ENCODE measurements at regions not wholly inside any gene's neighbourhood (a gene's known extent, or its start where the extent isn't known, plus 50 kb on each side); places are given as distances from the start of the nearest gene placed in this dataset.

GRCh38 chr6:14927398-14927797 is 318.5 kb upstream of the JARID2 start:
- DNase-seq (ENCODE audit: low spot score) (no peak), ATAC-seq (no peak), FAIRE-seq (no peak)
- Histone ChIP-seq H3K4me2 (ENCODE audit: low read depth, low read length) (no peak overlapping the region), H3K4me3 (replicated peaks in 1 of 3; ENCODE audit: insufficient read depth in 1 of 3, low read depth in 2 of 3, low read length in 3 of 3) (no peak overlapping the region), H3K27ac (ENCODE audit: extremely low read length, insufficient read depth, low read length) (no peak overlapping the region), H3K27me3 (ENCODE audit: control insufficient read depth in 1 of 2, insufficient read depth in 2 of 2, low read length in 2 of 2) (peaks cover 0 to 15% of the 10 kb centered on the region in 2 experiments; a peak in 2 of 5 replicates), H3K9ac (ENCODE audit: insufficient read depth, low read depth, low read length) (no peak overlapping the region), H2AFZ (ENCODE audit: low read length) (no peak overlapping the region), H3K4me1 (ENCODE audit: insufficient read depth, low read length) (no peaks in the 10 kb centered on the region), H3K36me3 (replicated peaks in 1 of 2; ENCODE audit: control insufficient read depth in 1 of 2, insufficient read depth in 2 of 2, low read length in 2 of 2) (no peaks in the 10 kb centered on the region), H3K9me3 (ENCODE audit: low read length) (no peaks in the 10 kb centered on the region), H3K79me2 (ENCODE audit: insufficient read depth, low read length) (no peaks in the 10 kb centered on the region), H4K20me1 (ENCODE audit: insufficient read depth, low read length) (no peaks in the 10 kb centered on the region)
- POLR2A ChIA-PET, result no interaction called here
- intact Hi-C loops (cut with micrococcal nuclease; ENCODE audit: unreplicated experiment), result no loop called here
- no peak for TF ChIP-seq ATF2 (CRISPR knock-in tag; IDR thresholded peaks at IDR 0.05)
- peak; percentile 69 for TF ChIP-seq CEBPB (IDR thresholded peaks at IDR 0.05; ENCODE audit: borderline replicate concordance, low read depth, low read length)
- CTCF ChIA-PET (ENCODE audit: low intra/inter-chr PET ratio, low total read pairs), result no interaction called here
- 49% methylated on average over 7 of the region's 7 CpGs for WGBS (ENCODE audit: low lambda C conversion rate)
- BruUV-seq (replicated peaks), result no TSS peak
- in situ Hi-C loops (cut with HindIII; ENCODE audit: extremely low pct_ligation_motif_present, low pct_unique_long_range_greater_than_20kb), result no loop called here

- 73% methylated on average over 3 of the region's 3 CpGs for WGBS (ENCODE audit: low lambda C conversion rate)
- H3K36me3 ChIP-seq (replicated peaks in 1 of 2; ENCODE audit: control insufficient read depth in 1 of 2, insufficient read depth in 2 of 2, low read length in 2 of 2), result no peaks in the 10 kb centered on the region
- H3K79me2 ChIP-seq (ENCODE audit: insufficient read depth, low read length), result no peaks in the 10 kb centered on the region
- peaks cover 0 to 6% of the 10 kb centered on the region in 2 experiments; a peak in 2 of 5 replicates for H3K27me3 ChIP-seq (ENCODE audit: control insufficient read depth in 1 of 2, insufficient read depth in 2 of 2, low read length in 2 of 2)
- H3K9ac ChIP-seq (ENCODE audit: insufficient read depth, low read depth, low read length), result no peak overlapping the region
- BruUV-seq (replicated peaks), result no TSS peak
- no peak for DNase-seq (ENCODE audit: low spot score)
- no peak for FAIRE-seq
- H3K9me3 ChIP-seq (ENCODE audit: low read length), result no peaks in the 10 kb centered on the region
- no peak overlapping the region for H3K27ac ChIP-seq (ENCODE audit: extremely low read length, insufficient read depth, low read length)
- H2AFZ ChIP-seq (ENCODE audit: low read length), result no peak overlapping the region
- no peaks in the 10 kb centered on the region for H3K4me1 ChIP-seq (ENCODE audit: insufficient read depth, low read length)
- H4K20me1 ChIP-seq (ENCODE audit: insufficient read depth, low read length), result no peaks in the 10 kb centered on the region
- H3K4me2 ChIP-seq (ENCODE audit: low read depth, low read length), result no peak overlapping the region
- CTCF ChIA-PET (ENCODE audit: low intra/inter-chr PET ratio, low total read pairs), result no interaction called here
- in situ Hi-C loops (cut with HindIII; ENCODE audit: extremely low pct_ligation_motif_present, low pct_unique_long_range_greater_than_20kb), result no loop called here
- intact Hi-C loops (cut with micrococcal nuclease; ENCODE audit: unreplicated experiment), result no loop called here
- ATAC-seq, result no peak
- no peak overlapping the region for H3K4me3 ChIP-seq (replicated peaks in 1 of 3; ENCODE audit: insufficient read depth in 1 of 3, low read depth in 2 of 3, low read length in 3 of 3)
- POLR2A ChIA-PET, result no interaction called here
- TF ChIP-seq ZNF816 (CRISPR knock-in tag; IDR thresholded peaks at IDR 0.05; ENCODE audit: borderline replicate concordance) (no peak), ZFP41 (CRISPR knock-in tag; IDR thresholded peaks at IDR 0.05; ENCODE audit: borderline replicate concordance) (no peak), ZFY (CRISPR knock-in tag; IDR thresholded peaks at IDR 0.05) (no peak), SKI (IDR thresholded peaks at IDR 0.05; ENCODE audit: partially characterized antibody) (no peak), ZNF20 (CRISPR knock-in tag; IDR thresholded peaks at IDR 0.05) (no peak), ZBTB4 (CRISPR knock-in tag; IDR thresholded peaks at IDR 0.05; ENCODE audit: borderline replicate concordance) (no peak), ZNF616 (CRISPR knock-in tag; IDR thresholded peaks at IDR 0.05; ENCODE audit: low read depth) (no peak), ZNF333 (CRISPR knock-in tag; IDR thresholded peaks at IDR 0.05; ENCODE audit: borderline replicate concordance) (no peak), MXI1 (IDR thresholded peaks at IDR 0.05; ENCODE audit: borderline replicate concordance, low read depth, low read length) (no peak), POLR2AphosphoS5 (IDR thresholded peaks at IDR 0.05; ENCODE audit: low read depth, low read length) (no peak), ETV6 (CRISPR knock-in tag; conservative IDR thresholded peaks at IDR 0.05) (no peak)
- TF ChIP-seq, protein P1, sequence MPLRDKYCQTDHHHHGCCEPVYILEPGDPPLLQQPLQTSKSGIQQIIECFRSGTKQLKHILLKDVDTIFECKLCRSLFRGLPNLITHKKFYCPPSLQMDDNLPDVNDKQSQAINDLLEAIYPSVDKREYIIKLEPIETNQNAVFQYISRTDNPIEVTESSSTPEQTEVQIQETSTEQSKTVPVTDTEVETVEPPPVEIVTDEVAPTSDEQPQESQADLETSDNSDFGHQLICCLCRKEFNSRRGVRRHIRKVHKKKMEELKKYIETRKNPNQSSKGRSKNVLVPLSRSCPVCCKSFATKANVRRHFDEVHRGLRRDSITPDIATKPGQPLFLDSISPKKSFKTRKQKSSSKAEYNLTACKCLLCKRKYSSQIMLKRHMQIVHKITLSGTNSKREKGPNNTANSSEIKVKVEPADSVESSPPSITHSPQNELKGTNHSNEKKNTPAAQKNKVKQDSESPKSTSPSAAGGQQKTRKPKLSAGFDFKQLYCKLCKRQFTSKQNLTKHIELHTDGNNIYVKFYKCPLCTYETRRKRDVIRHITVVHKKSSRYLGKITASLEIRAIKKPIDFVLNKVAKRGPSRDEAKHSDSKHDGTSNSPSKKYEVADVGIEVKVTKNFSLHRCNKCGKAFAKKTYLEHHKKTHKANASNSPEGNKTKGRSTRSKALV (CRISPR knock-in tag; IDR thresholded peaks at IDR 0.05), result no peak
These were observed 316.6 kb upstream of the JARID2 start for GRCh38 chr6:14929291-14929690.

Data from HepG2 (cell line).